HG02884 (cell line): ENCODE measurements at regions not wholly inside any gene's neighbourhood (a gene's known extent, or its start where the extent isn't known, plus 50 kb on each side); places are given as distances from the start of the nearest gene placed in this dataset.
"Not testable (repeated sequence)": the region's sequence is repeated elsewhere in the genome, so short reads cannot be mapped to it uniquely, and the experiment has no call there.

Experiments
- ATAC-seq: cut with Tn5 transposase; IDR thresholded peaks from one replicate; pipeline ENCODE4 v1.9.1; 2021; ENCODE audit warnings: mild to moderate bottlenecking, moderate library complexity; ENCODE audit not compliant: unreplicated experiment

DNA sequence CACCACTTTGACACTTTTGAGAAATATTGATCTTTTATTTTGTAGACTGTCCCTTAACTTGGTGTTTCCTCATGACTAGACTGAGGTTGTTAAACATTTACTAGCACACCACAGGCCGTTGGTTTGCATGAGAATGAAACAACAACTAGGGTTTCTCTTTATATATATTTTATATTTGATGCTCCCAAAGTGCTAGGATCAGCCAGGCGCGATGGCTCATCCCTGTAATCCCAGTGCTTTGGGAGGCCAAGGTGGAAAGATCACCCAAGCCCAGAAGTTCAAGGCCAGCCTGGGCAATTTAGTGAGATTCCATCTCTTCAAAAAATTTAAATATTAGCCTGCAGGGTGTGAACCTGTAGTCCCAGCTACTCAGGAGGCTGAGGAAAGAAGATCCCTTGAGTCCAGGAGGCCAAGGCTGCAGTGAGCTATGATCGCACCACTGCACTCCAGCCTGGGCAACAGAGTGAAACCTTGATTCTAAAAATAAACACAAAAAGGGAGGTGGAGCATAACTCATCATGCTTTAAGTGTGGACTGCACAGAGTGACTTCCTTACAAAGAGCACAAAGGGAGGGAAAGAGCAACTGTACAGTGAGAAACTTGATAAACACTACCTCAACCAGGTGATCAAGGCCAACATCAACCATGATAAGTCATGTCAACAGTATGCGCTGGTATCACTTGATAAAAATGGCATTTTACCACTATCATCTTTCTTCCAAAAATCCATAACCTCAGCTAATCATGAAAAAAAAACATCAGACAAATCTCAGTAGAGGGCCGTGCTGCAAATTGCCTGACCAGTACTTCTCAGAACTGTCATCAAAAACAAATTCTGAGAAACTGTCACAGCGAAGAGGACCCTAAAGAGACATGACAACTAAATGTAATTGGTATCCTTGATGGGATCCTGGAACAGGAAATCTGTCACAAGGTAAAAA, 72.8 kb upstream of the ATF7IP2 start:
- ATAC-seq = no peak

DNA sequence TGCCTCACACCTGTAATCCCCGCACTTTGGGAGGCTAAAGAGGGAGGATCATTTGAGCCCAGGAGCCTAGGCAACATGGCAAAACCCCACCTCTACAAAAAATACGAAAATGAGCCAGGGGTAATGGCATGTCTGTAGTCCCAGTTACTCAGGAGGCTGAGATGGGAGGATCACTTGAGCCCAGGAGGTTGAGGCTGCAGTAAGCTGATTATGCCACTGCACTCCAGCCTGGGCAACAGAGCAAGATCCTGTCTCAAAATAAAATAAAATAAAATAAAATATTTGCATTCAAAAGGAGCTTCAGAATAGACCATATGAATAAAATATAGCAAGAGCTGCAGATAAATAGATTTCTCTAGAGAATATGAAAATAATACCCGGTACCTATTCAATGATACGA, 71.5 kb upstream of the ATF7IP2 start:
- ATAC-seq = no peak

DNA sequence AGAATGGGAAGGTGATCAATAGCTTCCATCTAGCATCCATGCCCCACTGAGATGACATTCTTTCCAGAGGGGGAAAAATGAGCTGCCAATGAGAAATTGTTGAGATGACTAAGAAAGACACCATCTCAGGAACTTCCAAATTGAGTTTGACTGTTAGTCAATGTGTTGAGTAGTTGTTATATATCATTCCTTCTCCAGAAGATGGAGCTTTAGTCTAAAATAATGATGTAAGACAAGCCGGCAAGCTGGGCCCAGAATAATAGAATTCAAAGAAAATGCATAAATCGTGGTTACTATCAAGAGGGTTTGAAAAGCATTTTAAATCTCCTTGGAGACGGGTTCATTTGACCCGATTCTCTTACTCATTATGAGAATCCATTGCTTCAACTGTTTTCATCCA, 71.0 kb upstream of the ATF7IP2 start:
- ATAC-seq = no peak

DNA sequence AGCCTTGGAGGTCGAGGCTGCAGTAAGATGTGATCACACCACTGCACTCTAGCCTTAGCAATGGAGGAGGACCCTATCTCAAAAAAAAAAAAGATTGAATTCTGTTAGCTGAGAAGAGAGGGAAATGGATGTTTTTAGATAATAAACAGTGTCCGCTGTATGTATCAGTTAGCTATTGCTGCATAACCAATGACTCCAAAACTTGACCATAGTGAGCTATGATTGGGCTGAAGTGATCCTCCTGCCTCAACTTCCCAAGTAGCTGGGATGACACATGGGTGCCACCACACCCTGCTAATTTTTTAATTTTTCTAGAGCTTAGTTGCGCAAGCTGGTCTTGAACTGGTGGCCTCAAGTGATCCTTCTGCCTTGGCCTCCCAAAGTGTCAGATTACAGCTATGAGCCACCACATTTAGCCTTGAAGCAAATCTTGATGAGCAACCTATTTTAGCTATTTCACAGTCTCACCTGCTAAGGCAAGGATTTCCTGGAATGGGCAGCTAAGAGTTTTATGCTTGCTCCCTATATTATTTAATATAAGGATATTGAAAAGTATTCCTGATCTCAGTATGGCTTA, 68.3 kb upstream of the ATF7IP2 start:
- no peak for ATAC-seq

DNA sequence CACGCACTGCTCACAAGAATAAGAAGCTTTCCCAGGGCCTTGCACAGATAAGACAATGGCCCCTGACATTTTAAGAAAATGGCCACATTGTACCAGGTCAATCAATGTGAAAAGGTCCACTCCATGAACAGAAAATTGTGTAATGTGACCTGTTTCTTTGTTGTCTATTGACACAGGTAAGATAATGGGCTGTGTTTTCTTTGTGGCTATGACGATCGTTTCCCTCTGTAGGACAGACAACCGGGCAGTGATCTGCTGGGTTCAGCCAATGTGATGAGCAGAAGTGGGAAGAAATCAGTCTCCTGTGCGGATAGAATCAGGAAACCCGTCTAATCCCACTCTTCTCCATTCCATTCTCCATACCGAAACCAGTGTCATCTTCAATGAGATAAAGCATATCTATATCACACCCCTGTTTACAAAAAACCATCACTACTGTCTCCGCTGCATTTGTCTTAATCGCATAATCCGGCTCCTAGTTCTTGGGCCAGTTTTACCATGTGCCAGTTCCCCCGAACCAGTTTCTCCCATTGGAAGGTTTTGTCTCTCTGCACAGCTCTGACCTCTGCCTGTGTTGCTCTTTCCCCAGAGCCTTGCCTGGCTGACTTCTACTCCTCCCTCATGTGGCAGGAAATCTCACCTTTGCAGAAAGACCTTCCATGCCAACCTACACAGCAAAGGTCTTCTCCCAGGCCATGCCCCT, 66.9 kb upstream of the ATF7IP2 start:
- no peak for ATAC-seq

DNA sequence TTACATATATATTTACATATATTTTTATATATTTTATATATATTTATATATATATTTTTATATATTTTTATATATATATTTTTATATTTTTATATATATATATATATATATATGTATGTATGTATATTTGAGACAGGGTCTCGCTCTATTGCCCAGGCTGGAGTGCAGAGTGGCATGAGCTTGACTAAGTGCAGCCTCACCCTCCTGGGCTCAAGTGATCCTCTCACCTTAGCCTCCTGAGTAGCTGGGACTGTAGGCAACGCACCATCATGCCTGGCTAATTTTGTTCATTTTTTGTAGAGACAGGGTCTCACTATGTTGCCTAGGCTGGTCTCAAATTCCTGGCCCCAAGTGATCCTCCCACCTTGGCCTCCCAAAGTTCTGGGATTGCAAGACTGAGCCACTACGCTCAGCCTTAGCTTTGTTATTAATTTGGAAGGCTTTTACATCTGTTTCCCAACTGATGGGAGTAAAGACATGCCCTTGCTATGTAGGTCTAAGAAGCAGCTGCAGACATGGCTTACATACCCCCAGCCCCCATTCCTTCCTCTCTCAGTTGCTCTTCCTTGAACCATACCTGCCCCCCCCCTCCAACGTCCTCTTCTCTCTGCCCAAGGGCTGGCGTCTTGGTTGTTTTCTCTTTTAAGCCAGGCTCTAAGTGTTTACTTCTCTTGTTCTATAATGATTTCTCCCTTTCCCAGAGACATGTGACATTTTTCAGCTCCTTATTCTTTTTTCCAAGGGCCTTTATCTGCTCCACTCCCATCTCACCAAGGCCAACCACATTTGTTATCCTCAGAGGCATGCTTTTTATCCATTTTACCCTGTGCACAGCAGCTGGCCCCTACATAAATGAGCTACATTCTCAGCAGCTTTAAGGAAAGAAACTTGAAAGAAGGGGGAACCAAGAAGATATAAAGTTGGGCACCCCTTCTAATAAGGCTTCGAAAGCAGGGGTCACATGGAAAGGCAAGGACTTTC, 64.2 kb upstream of the ATF7IP2 start:
- no peak for ATAC-seq

DNA sequence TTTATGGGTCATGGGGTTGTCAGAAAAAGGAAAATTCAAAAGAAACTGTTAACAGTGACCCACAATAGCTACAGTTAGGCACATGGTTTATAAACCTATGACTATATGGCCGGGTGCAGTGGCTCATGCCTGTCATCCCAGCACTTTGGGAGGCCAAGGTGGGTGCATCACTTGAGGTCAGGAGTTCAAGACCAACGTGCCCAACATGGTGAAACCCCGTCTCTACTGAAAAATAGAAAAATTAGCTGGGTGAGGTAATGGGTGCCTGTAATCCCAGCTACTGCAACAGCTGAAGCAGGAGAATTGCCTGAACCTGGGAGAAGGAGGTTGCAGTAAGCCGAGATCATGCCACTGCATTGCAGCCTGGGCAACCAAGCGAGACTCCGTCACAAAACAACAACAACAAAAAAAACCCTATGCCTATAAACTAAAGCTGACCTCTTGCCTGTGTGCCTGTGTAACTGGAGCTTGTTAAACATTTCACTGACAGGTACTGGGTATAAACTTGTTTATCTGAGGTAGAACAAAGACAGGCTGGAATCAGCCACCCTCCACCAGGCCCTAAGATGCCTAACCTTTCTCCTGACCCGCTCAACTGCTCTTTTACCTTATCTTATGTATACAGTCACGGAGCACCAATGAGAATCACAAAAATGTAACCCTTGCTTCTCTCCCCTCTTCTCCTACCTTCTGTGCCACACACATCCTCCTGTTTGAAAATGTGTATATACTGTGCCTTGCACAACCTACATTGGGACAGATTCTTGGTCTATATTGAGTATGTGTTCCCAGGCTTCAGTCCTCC, 62.9 kb upstream of the ATF7IP2 start:
- ATAC-seq = no peak

DNA sequence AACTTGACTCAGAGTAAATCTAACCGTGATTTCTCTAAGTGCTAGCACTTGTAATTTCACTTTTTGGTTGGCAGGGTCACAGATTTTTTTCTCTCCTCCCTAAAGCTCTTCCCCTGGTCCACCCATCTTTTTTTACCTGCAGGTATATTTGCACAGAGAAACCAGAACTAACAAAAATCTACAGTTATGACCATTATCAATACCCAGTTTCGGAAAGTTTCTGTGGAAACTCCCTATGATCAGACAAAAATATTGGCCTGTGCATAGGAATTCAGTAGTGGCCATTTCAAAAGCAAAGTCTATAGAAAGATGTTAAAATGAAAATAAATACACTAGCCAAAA, 62.4 kb upstream of the ATF7IP2 start:
- no peak for ATAC-seq

DNA sequence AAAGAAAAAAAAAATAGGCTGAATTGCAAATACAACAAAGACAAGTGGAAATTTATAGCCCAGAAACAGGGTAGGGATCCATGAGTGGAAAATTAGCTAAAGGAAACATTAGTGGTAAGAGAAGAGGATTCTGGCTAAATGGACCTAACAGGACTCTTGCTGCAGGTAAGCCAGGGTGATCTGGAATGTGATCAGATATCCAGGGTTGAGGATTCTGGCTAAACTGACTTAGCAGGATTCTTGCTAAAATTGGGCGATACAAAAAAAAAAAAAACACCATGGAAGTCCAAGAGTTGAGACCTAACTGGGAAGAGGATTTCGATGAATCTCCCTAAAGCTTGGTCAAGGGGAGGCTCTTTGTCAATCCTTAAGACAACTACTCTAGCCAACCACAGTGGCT, 61.7 kb upstream of the ATF7IP2 start:
- ATAC-seq = no peak

DNA sequence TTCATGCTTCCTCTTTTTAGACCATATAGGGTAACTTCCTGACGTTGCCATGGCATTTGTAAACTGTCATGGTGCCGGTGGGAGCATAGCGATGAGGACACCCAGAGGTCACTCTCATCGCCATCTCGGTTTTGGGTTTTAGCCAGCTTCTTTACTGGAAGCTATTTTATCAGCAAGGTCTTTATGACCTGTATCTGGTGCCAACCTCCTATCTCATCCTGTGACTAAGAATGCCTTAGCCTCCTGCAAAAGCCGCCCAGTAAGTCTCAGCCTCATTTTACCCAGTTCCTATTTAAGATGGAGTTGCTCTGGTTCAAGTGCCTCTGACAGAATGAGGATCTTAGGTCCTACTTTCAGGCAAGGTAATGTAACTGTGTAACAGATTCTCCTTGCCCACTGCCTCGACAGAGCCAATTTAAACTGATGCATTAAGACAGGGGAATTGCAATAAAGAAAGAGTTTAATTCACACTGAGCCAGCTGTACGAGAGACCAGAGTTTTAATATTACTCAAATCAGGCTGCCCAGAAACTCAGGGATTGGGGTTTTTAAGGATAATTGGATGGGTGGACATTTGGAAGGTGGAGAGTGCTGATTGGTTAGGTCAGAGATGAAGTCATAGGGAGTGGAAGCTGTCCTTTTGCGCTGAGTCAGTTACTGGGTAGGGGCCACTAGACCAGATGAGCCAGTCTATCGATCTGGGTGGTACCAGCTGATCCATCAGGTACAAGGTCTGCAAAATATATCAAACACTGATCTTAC, 59.9 kb upstream of the ATF7IP2 start:
- no peak for ATAC-seq

DNA sequence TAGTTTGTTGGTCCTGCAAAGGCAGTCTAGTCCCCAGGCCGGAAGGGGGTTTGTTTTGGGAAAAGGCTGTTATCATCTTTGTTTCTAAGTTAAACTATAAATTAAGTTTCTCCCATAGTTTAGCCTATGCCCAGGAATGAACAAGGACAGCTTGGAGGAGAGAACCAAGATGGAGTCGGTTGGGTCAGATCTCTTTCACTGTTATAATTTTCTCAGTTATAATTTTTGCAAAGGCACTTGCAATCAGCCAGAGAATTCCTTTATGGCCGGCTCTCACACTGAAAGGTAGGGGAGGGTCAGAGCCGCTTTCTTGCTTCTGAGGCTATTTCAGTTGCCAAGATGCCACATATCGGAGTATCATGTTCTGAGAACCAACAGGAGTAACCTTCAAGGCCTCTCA, 59.2 kb upstream of the ATF7IP2 start:
- ATAC-seq = no peak

DNA sequence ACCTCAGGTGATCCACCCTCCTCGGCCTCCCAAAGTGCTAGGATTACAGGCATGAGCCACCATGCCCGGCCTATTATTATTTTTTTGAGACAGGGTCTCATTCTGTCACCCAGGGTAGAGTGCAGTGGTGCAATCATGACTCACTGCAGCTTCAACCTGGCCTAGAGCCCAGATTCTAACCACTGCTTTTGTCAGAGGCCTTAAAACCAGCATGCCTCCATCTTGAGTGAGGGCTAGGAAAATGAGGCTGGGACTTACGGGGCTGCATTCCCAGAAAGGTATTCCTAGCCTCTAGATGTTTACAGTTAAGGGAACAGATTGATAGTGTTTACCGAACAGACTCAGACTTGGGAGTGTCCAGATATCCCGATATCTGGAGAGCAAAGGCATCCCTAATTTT, 57.6 kb upstream of the ATF7IP2 start:
- ATAC-seq = not testable (repeated sequence)

DNA sequence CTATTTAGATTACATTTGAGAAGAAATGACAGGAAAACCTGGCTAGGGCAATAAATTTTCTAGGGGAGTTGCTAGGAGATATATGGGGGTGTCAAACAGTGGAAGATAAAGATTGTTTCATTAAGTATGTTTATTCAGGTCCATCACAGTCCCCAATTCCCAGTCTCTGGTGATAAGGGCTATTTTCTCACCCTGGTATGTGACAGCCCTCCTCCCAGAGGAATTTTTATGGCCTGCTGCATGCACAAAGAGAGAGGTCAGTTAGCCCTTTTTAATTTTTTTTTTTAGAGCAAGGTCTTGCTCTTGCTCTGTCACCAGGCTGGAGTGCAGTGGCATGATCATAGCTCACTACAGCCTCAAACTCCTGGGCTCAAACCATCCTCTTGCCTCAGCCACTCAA, 53.6 kb upstream of the ATF7IP2 start:
- ATAC-seq = no peak

DNA sequence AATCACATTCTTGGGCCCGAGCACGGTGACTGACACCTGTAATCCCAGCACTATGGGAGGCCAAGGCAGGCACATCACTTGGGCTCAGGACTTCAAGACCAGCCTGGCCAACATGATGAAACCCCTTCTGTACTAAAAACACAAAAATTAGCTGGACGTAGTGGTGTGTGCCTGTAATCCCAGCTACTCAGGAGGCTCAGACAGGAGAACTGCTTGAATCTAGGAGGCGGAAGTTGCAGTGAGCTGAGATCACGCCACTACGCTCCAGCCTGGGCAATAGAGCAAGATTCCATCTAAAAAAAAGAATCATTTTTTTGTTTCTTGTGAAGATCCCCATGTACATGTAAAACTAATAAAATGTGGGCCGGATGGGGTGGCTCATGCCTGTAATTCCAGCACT, 53.1 kb upstream of the ATF7IP2 start:
- ATAC-seq = no peak

DNA sequence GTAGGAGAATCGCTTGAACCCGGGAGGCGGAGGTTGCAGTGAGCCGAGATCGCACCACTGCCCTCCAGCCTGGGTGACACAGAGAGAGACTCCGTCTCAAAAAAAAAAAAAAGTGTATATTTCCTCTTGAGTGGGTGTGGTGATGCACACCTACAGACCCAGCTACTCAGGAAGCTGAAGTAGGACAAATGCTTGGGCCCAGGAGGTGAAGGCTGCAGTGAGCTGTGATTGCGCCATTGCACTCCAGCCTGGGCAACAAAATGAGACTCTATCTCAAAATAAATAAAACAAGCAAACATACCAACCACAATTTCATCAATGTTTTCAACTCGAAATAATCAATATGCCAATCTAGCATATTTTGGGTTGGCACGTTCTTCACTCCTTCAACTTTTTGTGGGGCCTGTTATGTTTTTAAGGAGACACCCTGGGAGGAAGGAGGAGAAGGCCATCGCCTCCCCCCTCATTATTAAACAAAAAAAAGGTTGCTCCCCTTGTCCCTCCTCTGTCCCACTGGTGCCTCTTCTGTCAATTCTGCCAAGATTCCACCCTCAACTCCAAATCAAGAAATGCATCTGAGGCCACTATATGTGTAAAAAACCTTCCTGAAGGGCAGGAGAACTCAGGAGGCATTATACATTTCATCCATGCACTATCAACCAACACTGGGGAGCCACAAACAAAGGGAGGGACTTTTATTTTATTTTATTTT, 52.4 kb upstream of the ATF7IP2 start:
- ATAC-seq = no peak

DNA sequence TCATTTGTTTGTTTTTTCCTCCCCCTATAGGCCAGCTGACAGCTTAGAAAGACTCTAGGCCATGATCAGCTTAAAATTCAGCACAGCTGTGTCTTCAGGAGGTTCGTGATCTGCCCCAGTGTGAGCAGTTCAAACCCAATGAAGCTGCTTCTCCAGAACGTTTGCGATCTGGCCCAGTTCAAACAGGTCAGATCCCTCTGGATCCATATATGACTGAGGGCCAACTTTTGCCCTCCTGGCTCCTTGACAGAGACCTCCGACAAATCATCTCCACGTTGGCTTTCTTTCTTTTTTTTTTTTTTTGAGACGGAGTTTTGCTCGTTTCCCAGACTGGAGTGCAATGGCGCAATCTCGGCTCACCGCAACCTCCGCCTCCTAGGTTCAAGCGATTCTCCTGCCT, 50.2 kb upstream of the ATF7IP2 start:
- ATAC-seq = no peak
